Activated CD4-positive, alpha-beta T cell treated with anti-CD3 and anti-CD28 coated beads, Interleukin-2, Interleukin-4, amounts not matched to agents 100 ng/mL and 50 ng/mL, durations not matched to agents 16 hours and 8 hours (primary cell): ENCODE measurements at regions not wholly inside any gene's neighbourhood (a gene's known extent, or its start where the extent isn't known, plus 50 kb on each side); places are given as distances from the start of the nearest gene placed in this dataset.
A peak's percentile ranks its signal among the peaks of the same experiment; 100 is the strongest.

ENCODE experiments used
- DNase-seq: peaks from one replicate; pipeline ENCODE4 v3.0.0-alpha.2; 2020; ENCODE audit warnings: low spot score

- DNase-seq = no peak
These were observed 309.9 kb upstream of the MGMT start for GRCh38 chr10:129157185-129157584.

- peak; percentile 0 for DNase-seq
These were observed 305.9 kb upstream of the MGMT start for GRCh38 chr10:129161150-129161549.

GRCh38 chr10:129163531-129163930 lies 303.5 kb upstream of the MGMT start:
- DNase-seq = no peak

GRCh38 chr10:129165076-129165720 lies 301.8 kb upstream of the MGMT start:
- no peak for DNase-seq

- DNase-seq = no peak
These were observed 301.3 kb upstream of the MGMT start for GRCh38 chr10:129165770-129166169.

GRCh38 chr10:129168660-129169059 lies 298.4 kb upstream of the MGMT start:
- DNase-seq = no peak

- DNase-seq = no peak
These were observed 297.9 kb upstream of the MGMT start for GRCh38 chr10:129169115-129169514.

GRCh38 chr10:129170812-129171211 lies 296.2 kb upstream of the MGMT start:
- DNase-seq = no peak

- DNase-seq = no peak
These were observed 295.2 kb upstream of the MGMT start for GRCh38 chr10:129171812-129172211.

- DNase-seq = no peak
These were observed 292.6 kb upstream of the MGMT start for GRCh38 chr10:129174232-129175014.

- no peak for DNase-seq
These were observed 287.6 kb upstream of the MGMT start for GRCh38 chr10:129179245-129179971.

- DNase-seq = no peak
These were observed 286.9 kb upstream of the MGMT start for GRCh38 chr10:129179972-129180678.

- DNase-seq = no peak
These were observed 282.8 kb upstream of the MGMT start for GRCh38 chr10:129184196-129184595.

- DNase-seq = no peak
These were observed 279.7 kb upstream of the MGMT start for GRCh38 chr10:129187331-129187730.

- DNase-seq = no peak
These were observed 275.2 kb upstream of the MGMT start for GRCh38 chr10:129191797-129192196.

- DNase-seq = no peak
These were observed 274.5 kb upstream of the MGMT start for GRCh38 chr10:129192344-129193128.

GRCh38 chr10:129193148-129193547 lies 273.9 kb upstream of the MGMT start:
- DNase-seq = no peak

- no peak for DNase-seq
These were observed 272.7 kb upstream of the MGMT start for GRCh38 chr10:129194181-129194870.

- DNase-seq = no peak
These were observed 267.2 kb upstream of the MGMT start for GRCh38 chr10:129199826-129200225.

GRCh38 chr10:129203819-129204218 lies 263.2 kb upstream of the MGMT start:
- no peak for DNase-seq

GRCh38 chr10:129207297-129207696 lies 259.7 kb upstream of the MGMT start:
- no peak for DNase-seq
